Stimulated activated CD4-positive, alpha-beta T cell treated with anti-CD3 and anti-CD28 coated beads, TNF-alpha, amount 100 ng/mL, for 1 hour (primary cell): ENCODE measurements at regions not wholly inside any gene's neighbourhood (a gene's known extent, or its start where the extent isn't known, plus 50 kb on each side); places are given as distances from the start of the nearest gene placed in this dataset.
A peak's percentile ranks its signal among the peaks of the same experiment; 100 is the strongest.
"Not testable (repeated sequence)": the region's sequence is repeated elsewhere in the genome, so short reads cannot be mapped to it uniquely, and the experiment has no call there.

ENCODE experiments used
- DNase-seq, 3 donors: peaks; one replicate each; pipeline ENCODE4 v3.0.0-alpha.2; 2020; ENCODE audit warnings: low read depth in 3 of 3, low spot score in 1 of 3

- no peak for DNase-seq
These were observed 81.8 kb upstream of the MAP3K1 start for GRCh38 chr5:56733580-56733979.

GRCh38 chr5:56732121-56732520, 83.2 kb upstream of the MAP3K1 start:
- no peak for DNase-seq

- DNase-seq: not testable (repeated sequence)
These were observed 83.9 kb upstream of the MAP3K1 start for GRCh38 chr5:56731473-56731872.

GRCh38 chr5:56729488-56729887, 85.9 kb upstream of the MAP3K1 start:
- DNase-seq: no peak

- no peak for DNase-seq
These were observed 89.5 kb upstream of the MAP3K1 start for GRCh38 chr5:56725711-56726411.

GRCh38 chr5:56724857-56725256, 90.5 kb upstream of the MAP3K1 start:
- DNase-seq: not testable (repeated sequence)

GRCh38 chr5:56722317-56722716, 93.0 kb upstream of the MAP3K1 start:
- no peak for DNase-seq

GRCh38 chr5:56717253-56717987, 97.9 kb upstream of the MAP3K1 start:
- DNase-seq: no peak

- DNase-seq: no peak
These were observed 99.4 kb upstream of the MAP3K1 start for GRCh38 chr5:56715986-56716385.

GRCh38 chr5:56712895-56713591, 102.3 kb upstream of the MAP3K1 start:
- no peak for DNase-seq

- DNase-seq: no peak
These were observed 104.3 kb upstream of the MAP3K1 start for GRCh38 chr5:56710826-56711590.

GRCh38 chr5:56706504-56706903, 108.8 kb upstream of the MAP3K1 start:
- no peak for DNase-seq

GRCh38 chr5:56705217-56705616, 110.1 kb upstream of the MAP3K1 start:
- DNase-seq: no peak

GRCh38 chr5:56703952-56704351, 111.4 kb upstream of the MAP3K1 start:
- DNase-seq: no peak

- no peak for DNase-seq
These were observed 114.6 kb upstream of the MAP3K1 start for GRCh38 chr5:56700711-56701110.

GRCh38 chr5:56699538-56699937, 115.8 kb upstream of the MAP3K1 start:
- DNase-seq: no peak

- no peak for DNase-seq
These were observed 116.6 kb upstream of the MAP3K1 start for GRCh38 chr5:56698463-56699381.

- DNase-seq: no peak
These were observed 118.4 kb upstream of the MAP3K1 start for GRCh38 chr5:56696900-56697299.

GRCh38 chr5:56693220-56693579, 122.1 kb upstream of the MAP3K1 start:
- peak in 1 of 3 donors; percentile 46 for DNase-seq
